Spinal cord (tissue), 9 donors: ENCODE measurements at regions not wholly inside any gene's neighbourhood (a gene's known extent, or its start where the extent isn't known, plus 50 kb on each side); places are given as distances from the start of the nearest gene placed in this dataset.
"Not testable (repeated sequence)": the region's sequence is repeated elsewhere in the genome, so short reads cannot be mapped to it uniquely, and the experiment has no call there.

Experiments
- DNase-seq, 6 donors: peaks; one replicate each; pipeline versions ENCODE4 v3.0.0 to v3.0.0-alpha.2; 2013 to 2015; ENCODE audit warnings: low spot score in 6 of 6, low read depth in 4 of 6
- H3K27ac ChIP-seq: one replicate; pipeline ENCODE4 v1.5.1; 2013; ENCODE audit warnings: low read depth, low read length, control low read depth
- H3K27me3 ChIP-seq: one replicate; pipeline ENCODE4 v1.6.1; 2013; ENCODE audit warnings: low read length; ENCODE audit not compliant: control insufficient read depth, insufficient read depth
- H3K36me3 ChIP-seq: one replicate; pipeline ENCODE4 v1.6.1; 2013; ENCODE audit warnings: low read length; ENCODE audit not compliant: control insufficient read depth, insufficient read depth
- H3K4me1 ChIP-seq: one replicate; pipeline ENCODE4 v1.6.1; 2013; ENCODE audit warnings: low read length; ENCODE audit not compliant: control insufficient read depth, insufficient read depth
- H3K4me3 ChIP-seq: one replicate; pipeline ENCODE4 v1.5.1; 2013; ENCODE audit warnings: low read depth, low read length, control low read depth
- H3K9me3 ChIP-seq: one replicate; pipeline ENCODE4 v1.6.1; 2013; ENCODE audit warnings: low read length; ENCODE audit not compliant: control insufficient read depth, insufficient read depth
- WGBS: methylation state at CpG from one replicate; pipeline ENCODE4 v1.1.5; 2013; ENCODE audit warnings: missing lambda C conversion rate; ENCODE audit not compliant: insufficient coverage; 5-methylcytosine and 5-hydroxymethylcytosine counted together
- donor health status: healthy.

DNA sequence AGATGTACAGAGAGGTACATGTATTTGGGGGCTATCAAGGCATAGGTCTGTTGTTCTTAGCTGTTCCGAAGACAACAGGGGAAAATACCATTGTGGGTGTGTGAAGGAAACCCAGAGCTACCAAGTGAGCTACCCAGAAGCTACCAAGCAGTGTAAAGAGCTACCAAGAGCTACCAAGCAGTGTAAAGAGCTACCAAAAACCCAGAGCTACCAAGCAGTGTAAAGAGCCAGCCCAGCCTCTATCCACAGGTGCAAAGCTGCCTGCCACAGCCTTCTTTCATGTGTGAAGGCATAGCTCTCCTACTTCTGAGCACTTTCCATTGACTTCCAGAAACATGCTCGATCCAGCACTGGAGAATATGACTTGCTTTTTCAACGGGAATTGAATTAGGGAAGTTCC is 145.7 kb downstream of the AKAP11 start:
- DNase-seq: no peak
- no peaks in the 10 kb centered on the region for H3K9me3 ChIP-seq
- H3K27me3 ChIP-seq: no peaks in the 10 kb centered on the region
- H3K4me1 ChIP-seq: peaks cover 4% of the 10 kb centered on the region
- no peak overlapping the region for H3K4me3 ChIP-seq
- WGBS: 100% methylated on average over 1 of the region's 3 CpGs
- no peaks in the 10 kb centered on the region for H3K36me3 ChIP-seq
- no peak overlapping the region for H3K27ac ChIP-seq

DNA sequence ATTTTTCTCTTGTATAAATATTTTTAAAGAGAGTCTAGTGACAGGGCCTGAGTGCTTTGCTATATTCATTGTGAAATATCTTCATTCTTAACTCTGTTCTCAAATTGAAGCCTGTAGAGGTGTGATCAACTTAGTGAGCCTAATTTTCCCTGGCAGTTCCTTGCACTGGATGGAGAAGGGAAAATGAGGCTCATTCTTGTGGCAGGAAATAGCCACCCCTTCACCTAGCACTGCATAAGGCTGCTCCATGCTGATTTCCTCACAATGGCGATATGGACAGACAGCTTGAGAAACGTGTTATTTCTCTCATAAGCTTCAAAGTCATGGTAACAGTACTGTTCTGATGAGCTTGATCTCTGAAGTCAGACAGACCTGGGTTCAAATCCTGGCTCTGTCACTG is 146.2 kb downstream of the AKAP11 start:
- no peak for DNase-seq
- H3K27ac ChIP-seq: no peak overlapping the region
- H3K4me3 ChIP-seq: no peak overlapping the region
- H3K36me3 ChIP-seq: no peaks in the 10 kb centered on the region
- WGBS: 90% methylated on average over 2 of the region's 2 CpGs
- H3K9me3 ChIP-seq: no peaks in the 10 kb centered on the region
- H3K27me3 ChIP-seq: no peaks in the 10 kb centered on the region
- H3K4me1 ChIP-seq: peaks cover 4% of the 10 kb centered on the region

DNA sequence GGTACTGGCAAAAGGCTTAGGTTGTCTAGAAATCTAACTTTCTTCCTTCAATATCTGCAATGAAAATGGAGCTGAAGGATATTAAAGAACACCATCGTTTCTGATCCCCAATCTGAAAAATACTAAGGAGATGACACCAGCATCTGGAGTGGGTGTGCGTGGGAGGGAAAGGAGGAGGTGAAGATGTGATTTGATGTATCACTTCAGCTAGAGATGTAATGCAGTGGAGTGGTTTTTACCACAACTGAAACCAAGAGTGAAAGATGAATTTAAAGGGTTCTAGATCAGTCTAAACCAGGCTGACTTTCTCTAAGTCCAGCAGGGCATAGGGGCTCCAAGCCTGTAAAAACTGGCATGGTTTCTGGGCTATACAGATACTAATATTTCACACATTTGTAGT is 148.4 kb downstream of the AKAP11 start:
- no peaks in the 10 kb centered on the region for H3K9me3 ChIP-seq
- H3K27me3 ChIP-seq: no peaks in the 10 kb centered on the region
- H3K27ac ChIP-seq: no peak overlapping the region
- 100% methylated on average over 1 of the region's 2 CpGs for WGBS
- DNase-seq: no peak
- H3K4me3 ChIP-seq: no peak overlapping the region
- H3K4me1 ChIP-seq: no peaks in the 10 kb centered on the region
- H3K36me3 ChIP-seq: no peaks in the 10 kb centered on the region

DNA sequence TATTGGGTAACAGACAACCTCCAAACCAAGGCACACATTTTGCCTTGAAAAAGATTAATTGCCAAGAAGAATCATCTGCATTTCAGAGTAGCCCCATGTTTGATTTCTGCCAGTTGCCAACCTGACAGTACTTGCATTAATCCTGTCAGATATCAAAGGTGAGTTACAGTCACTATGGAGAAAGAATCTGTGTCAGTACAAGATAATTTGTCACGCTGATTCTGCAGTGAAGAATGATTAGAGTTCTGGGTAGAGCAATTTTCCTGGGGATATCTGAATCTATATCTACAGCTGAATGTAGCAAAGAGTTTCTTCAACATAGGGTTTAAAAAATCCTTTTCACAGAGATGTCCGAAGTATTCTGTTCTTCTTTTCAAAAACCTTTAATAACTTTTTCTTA is 150.7 kb downstream of the AKAP11 start:
- no peaks in the 10 kb centered on the region for H3K36me3 ChIP-seq
- no CpG with 5 or more reads among the region's 2 CpGs for WGBS
- DNase-seq: no peak
- H3K27me3 ChIP-seq: no peaks in the 10 kb centered on the region
- H3K4me3 ChIP-seq: no peak overlapping the region
- no peaks in the 10 kb centered on the region for H3K4me1 ChIP-seq
- no peaks in the 10 kb centered on the region for H3K9me3 ChIP-seq
- H3K27ac ChIP-seq: no peak overlapping the region

DNA sequence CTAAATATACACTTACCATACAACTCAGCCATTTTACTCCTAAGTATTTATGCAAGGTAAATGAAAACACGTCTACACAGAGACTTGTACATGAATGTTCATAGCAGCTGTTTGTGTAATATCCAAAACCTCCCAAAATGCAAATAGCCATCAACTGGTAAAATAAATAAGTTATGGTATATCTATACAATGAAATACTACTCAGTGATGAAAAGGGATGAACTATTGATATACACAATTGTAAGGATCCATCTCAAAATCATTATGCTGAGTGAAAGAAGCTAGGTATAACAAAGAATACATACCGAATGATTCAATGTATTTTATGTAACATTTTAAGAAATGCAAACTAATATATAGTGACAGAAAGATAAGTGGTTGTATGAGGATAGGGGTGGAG is 149.8 kb upstream of the TNFSF11 start:
- DNase-seq: no peak
- Histone ChIP-seq H3K9me3 (no peaks in the 10 kb centered on the region), H3K27ac (no peak overlapping the region), H3K27me3 (no peaks in the 10 kb centered on the region), H3K4me3 (no peak overlapping the region), H3K36me3 (no peaks in the 10 kb centered on the region), H3K4me1 (no peaks in the 10 kb centered on the region)
- no CpG with 5 or more reads among the region's 2 CpGs for WGBS

DNA sequence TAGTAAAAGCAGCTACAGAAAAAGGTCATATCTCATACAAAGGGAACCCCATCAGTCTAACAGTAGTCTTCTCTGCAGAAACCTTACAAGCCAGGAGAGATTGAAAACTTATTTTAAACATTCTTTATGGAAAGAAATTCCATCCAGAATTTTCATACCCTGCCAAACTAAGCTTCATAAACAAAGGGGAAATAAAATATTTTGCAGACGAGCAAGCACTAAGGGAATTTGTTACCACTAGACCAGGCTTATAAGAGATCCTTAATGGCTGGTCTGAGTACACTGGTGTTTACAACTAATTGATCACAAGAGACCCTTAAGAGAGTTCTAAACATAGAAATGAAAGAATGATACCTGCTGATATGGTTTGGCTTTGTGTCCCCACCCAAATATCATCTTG is 128.6 kb upstream of the TNFSF11 start:
- WGBS: no CpG with 5 or more reads among the region's 1 CpG

DNA sequence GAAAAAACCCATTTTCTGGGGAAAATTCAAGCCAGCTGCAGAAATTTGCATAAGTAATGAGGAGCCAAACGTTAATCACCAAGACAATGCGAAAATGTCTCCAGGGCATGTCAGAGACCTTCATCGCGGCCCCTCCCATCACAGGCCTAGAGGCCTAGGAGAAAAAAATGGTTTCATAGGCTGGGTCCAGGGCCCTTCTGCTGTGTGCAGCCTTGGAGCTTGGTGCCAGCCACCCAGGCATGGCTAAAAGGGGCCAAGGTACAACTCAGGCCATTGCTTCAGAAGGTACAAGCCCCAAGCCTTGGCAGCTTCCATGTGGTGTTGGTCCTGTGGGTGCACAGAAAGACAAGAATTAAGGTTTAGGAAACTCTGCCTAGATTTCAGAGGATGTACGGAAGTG is 127.4 kb upstream of the TNFSF11 start:
- H3K27ac ChIP-seq, H3K4me3 ChIP-seq, H3K4me1 ChIP-seq, H3K9me3 ChIP-seq, H3K36me3 ChIP-seq, H3K27me3 ChIP-seq, DNase-seq: not testable (repeated sequence)
- WGBS: 93% methylated on average over 5 of the region's 5 CpGs

More for the DNA sequence above, 128.6 kb upstream of the TNFSF11 start:
- Histone ChIP-seq H3K9me3 (peaks cover 10% of the 10 kb centered on the region), H3K36me3 (no peaks in the 10 kb centered on the region), H3K27ac (no peak overlapping the region), H3K27me3 (no peaks in the 10 kb centered on the region), H3K4me3 (no peak overlapping the region), H3K4me1 (no peaks in the 10 kb centered on the region)
- no peak for DNase-seq

DNA sequence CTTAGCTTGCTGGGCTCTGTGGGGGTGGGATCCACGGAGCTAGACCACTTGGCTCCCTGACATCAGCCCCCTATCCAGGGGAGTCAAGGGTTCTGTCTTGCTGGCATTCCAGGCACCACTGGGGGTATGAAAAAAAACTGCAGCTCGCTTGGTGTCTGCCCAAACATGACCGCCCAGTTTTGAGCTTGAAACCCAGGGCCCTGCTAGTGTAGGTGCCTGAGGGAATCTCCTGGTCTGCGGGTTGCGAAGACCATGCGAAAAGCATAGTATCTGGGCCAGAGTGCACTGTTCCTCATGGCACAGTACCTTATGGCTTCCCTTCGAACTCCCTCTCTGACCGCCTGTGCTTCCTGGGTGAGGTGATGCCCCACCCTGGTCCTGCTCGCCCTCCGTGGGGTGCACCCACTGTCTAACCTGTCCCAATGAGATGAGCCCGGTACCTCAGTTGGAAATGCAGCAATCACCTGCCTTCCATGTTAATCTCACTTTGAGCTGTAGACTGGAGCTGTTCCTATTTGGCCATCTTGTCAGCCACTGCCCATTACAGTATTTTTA is 120.8 kb upstream of the TNFSF11 start:
- H3K27ac ChIP-seq: no peak overlapping the region
- no peak overlapping the region for H3K4me3 ChIP-seq
- no peaks in the 10 kb centered on the region for H3K9me3 ChIP-seq
- DNase-seq: no peak
- WGBS: 92% methylated on average over 11 of the region's 11 CpGs
- H3K4me1 ChIP-seq: no peaks in the 10 kb centered on the region
- H3K27me3 ChIP-seq: no peaks in the 10 kb centered on the region
- no peaks in the 10 kb centered on the region for H3K36me3 ChIP-seq

DNA sequence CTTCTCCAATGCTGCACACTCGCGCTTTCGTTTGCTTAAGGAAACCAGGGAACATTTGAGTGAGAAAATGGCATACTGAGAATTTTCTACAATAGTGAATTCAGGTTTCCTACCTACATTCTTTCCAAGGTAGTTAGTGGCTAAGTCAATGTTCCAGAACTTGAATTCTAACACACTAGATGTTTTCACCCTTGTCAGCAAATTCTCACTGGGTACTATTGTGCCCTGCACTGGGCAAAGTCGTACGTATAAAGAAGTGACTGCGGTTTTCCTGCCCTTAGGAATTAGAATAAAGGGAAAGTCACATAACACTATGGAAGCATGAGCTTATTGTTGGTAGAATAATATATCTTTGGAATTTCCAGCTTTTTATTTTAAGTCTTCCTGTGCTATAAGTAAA is 119.2 kb upstream of the TNFSF11 start:
- H3K27ac ChIP-seq: no peak overlapping the region
- no peak for DNase-seq
- WGBS: no CpG with 5 or more reads among the region's 6 CpGs
- no peaks in the 10 kb centered on the region for H3K9me3 ChIP-seq
- no peaks in the 10 kb centered on the region for H3K36me3 ChIP-seq
- H3K27me3 ChIP-seq: no peaks in the 10 kb centered on the region
- H3K4me3 ChIP-seq: no peak overlapping the region
- no peaks in the 10 kb centered on the region for H3K4me1 ChIP-seq

DNA sequence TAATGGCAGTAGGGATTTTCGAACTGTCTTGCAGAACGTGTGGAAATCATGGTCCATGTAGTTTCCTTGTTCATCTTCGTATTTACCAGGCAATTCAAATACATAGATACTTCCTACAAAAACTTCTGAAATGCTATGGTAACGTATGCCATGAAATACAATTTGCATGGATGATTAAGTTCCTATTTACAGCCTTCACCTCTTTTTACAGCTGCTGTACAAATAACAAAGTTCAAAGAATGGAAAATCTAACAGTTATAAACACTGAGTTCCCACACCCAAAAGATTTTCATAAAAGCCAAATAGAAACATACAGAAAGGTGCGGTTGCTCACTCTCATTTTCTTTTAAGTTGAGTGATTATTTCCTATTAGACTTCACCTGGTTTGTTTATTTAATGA is 115.8 kb upstream of the TNFSF11 start:
- H3K4me1 ChIP-seq: no peaks in the 10 kb centered on the region
- no peak overlapping the region for H3K4me3 ChIP-seq
- H3K27me3 ChIP-seq: no peaks in the 10 kb centered on the region
- no peaks in the 10 kb centered on the region for H3K36me3 ChIP-seq
- H3K9me3 ChIP-seq: peaks cover 3% of the 10 kb centered on the region
- H3K27ac ChIP-seq: no peak overlapping the region
- no CpG with 5 or more reads among the region's 5 CpGs for WGBS
- no peak for DNase-seq
